Kidney tubule cell (primary cell): ENCODE measurements at regions not wholly inside any gene's neighbourhood (a gene's known extent, or its start where the extent isn't known, plus 50 kb on each side); places are given as distances from the start of the nearest gene placed in this dataset.
"Not testable (repeated sequence)": the region's sequence is repeated elsewhere in the genome, so short reads cannot be mapped to it uniquely, and the experiment has no call there.

Experiments
- DNase-seq: peaks from one replicate; pipeline ENCODE4 v3.0.0-alpha.2; 2018; ENCODE audit warnings: low spot score

- DNase-seq, result no peak
Measured at GRCh38 chr3:20736287-20736852, 550.4 kb upstream of the SGO1 start.

- no peak for DNase-seq
Measured at GRCh38 chr3:20729185-20729584, 543.2 kb upstream of the SGO1 start.

- DNase-seq, result no peak
Measured at GRCh38 chr3:20726786-20727185, 540.8 kb upstream of the SGO1 start.

- DNase-seq, result no peak
Measured at GRCh38 chr3:20724241-20724640, 538.2 kb upstream of the SGO1 start.

- DNase-seq, result not testable (repeated sequence)
Measured at GRCh38 chr3:20716425-20716824, 530.4 kb upstream of the SGO1 start.

- DNase-seq, result no peak
Measured at GRCh38 chr3:20701641-20702040, 515.6 kb upstream of the SGO1 start.

GRCh38 chr3:20700714-20701113 is 514.7 kb upstream of the SGO1 start:
- no peak for DNase-seq

GRCh38 chr3:20698896-20699295 is 512.9 kb upstream of the SGO1 start:
- no peak for DNase-seq

- DNase-seq, result no peak
Measured at GRCh38 chr3:20696388-20697150, 510.6 kb upstream of the SGO1 start.

- DNase-seq, result no peak
Measured at GRCh38 chr3:20692675-20693074, 506.7 kb upstream of the SGO1 start.

GRCh38 chr3:20683910-20684309 is 497.9 kb upstream of the SGO1 start:
- peak; percentile 37 for DNase-seq

GRCh38 chr3:20682573-20682972 is 496.6 kb upstream of the SGO1 start:
- DNase-seq, result peak; percentile 89

GRCh38 chr3:20680990-20681628 is 495.1 kb upstream of the SGO1 start:
- peak; percentile 6 for DNase-seq

- DNase-seq, result no peak
Measured at GRCh38 chr3:20673866-20674265, 487.9 kb upstream of the SGO1 start.

- DNase-seq, result no peak
Measured at GRCh38 chr3:20669675-20670074, 483.7 kb upstream of the SGO1 start.

GRCh38 chr3:20669184-20669583 is 483.2 kb upstream of the SGO1 start:
- DNase-seq, result peak; percentile 3

GRCh38 chr3:20668411-20668810 is 482.4 kb upstream of the SGO1 start:
- no peak for DNase-seq

GRCh38 chr3:20666091-20666490 is 480.1 kb upstream of the SGO1 start:
- no peak for DNase-seq

GRCh38 chr3:20658491-20658890 is 472.5 kb upstream of the SGO1 start:
- DNase-seq, result peak; percentile 74

GRCh38 chr3:20657560-20657959 is 471.6 kb upstream of the SGO1 start:
- no peak for DNase-seq

- no peak for DNase-seq
Measured at GRCh38 chr3:20652231-20652986, 466.4 kb upstream of the SGO1 start.

- DNase-seq, result no peak
Measured at GRCh38 chr3:20648921-20649381, 462.9 kb upstream of the SGO1 start.

- peak; percentile 70 for DNase-seq
Measured at GRCh38 chr3:20648294-20648693, 462.3 kb upstream of the SGO1 start.
